ENCODE measurements at regions not wholly inside any gene's neighbourhood (a gene's known extent, or its start where the extent isn't known, plus 50 kb on each side); places are given as distances from the start of the nearest gene placed in this dataset.

- no peak for DNase-seq
These were observed 159.9 kb upstream of the PRR20A start for GRCh38 chr13:56980856-56981255.

GRCh38 chr13:56986121-56986520 is 154.6 kb upstream of the PRR20A start:
- no peak for DNase-seq

- no peak for DNase-seq
These were observed 152.2 kb upstream of the PRR20A start for GRCh38 chr13:56988543-56988942.

GRCh38 chr13:57003682-57004081 is 137.0 kb upstream of the PRR20A start:
- no peak for DNase-seq

GRCh38 chr13:57017357-57017756 is 123.4 kb upstream of the PRR20A start:
- DNase-seq, result no peak

GRCh38 chr13:57018915-57019314 is 121.8 kb upstream of the PRR20A start:
- DNase-seq, result no peak

GRCh38 chr13:57030671-57031070 is 110.0 kb upstream of the PRR20A start:
- DNase-seq, result no peak

GRCh38 chr13:57036290-57036689 is 104.4 kb upstream of the PRR20A start:
- no peak for DNase-seq

GRCh38 chr13:57044910-57045309 is 95.8 kb upstream of the PRR20A start:
- DNase-seq, result no peak

GRCh38 chr13:57045826-57046546 is 94.7 kb upstream of the PRR20A start:
- DNase-seq, result no peak

- DNase-seq, result no peak
These were observed 84.0 kb upstream of the PRR20A start for GRCh38 chr13:57056601-57057180.

- no peak for DNase-seq
These were observed 77.7 kb upstream of the PRR20A start for GRCh38 chr13:57063007-57063406.

GRCh38 chr13:57073983-57074382 is 66.7 kb upstream of the PRR20A start:
- no peak for DNase-seq

GRCh38 chr13:57075588-57075987 is 65.1 kb upstream of the PRR20A start:
- no peak for DNase-seq

GRCh38 chr13:57087006-57087405 is 53.7 kb upstream of the PRR20A start:
- no peak for DNase-seq
